Testis (tissue), 2 donors: ENCODE measurements at regions not wholly inside any gene's neighbourhood (a gene's known extent, or its start where the extent isn't known, plus 50 kb on each side); places are given as distances from the start of the nearest gene placed in this dataset.

ENCODE experiments used
- POLR2A ChIP-seq: fragments of 450-650 bp; IDR thresholded peaks from one replicate; pipeline ENCODE4 v1.6.1; 2017; ENCODE audit warnings: antibody characterized with exemption, mild to moderate bottlenecking, moderate library complexity
- TF ChIP-seq, protein P1 (sequence below), 3 experiments: fragments of 450-650 bp in 2 of 3; fragments of 200-600 bp in 1 of 3; sonication (generic) in 1 of 3; IDR thresholded peaks; one replicate each; pipeline ENCODE4 v1.5.1; 2016 to 2019; ENCODE audit warnings: antibody characterized with exemption in 3 of 3, mild to moderate bottlenecking in 2 of 3, moderate library complexity in 1 of 3

DNA sequence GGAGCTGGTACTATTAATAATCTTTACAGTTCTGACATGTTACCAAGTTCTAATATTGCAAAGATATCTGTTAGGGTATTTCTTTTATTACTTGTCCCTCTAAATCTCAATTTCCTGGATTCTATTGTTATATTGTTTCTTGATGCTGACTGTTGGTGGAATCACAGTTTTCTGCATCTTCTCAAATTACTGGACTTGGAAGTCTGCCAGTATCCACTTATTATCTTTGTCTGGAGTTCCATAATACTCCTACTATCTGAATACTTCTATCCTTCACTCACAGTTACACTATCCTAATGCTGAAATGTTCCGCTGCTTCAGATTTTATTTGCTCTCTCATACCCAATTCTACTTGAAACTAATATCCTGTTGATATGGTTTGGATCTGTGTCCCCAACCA, 1985.7 kb upstream of the PRR20A start:
- TF ChIP-seq, protein P1, sequence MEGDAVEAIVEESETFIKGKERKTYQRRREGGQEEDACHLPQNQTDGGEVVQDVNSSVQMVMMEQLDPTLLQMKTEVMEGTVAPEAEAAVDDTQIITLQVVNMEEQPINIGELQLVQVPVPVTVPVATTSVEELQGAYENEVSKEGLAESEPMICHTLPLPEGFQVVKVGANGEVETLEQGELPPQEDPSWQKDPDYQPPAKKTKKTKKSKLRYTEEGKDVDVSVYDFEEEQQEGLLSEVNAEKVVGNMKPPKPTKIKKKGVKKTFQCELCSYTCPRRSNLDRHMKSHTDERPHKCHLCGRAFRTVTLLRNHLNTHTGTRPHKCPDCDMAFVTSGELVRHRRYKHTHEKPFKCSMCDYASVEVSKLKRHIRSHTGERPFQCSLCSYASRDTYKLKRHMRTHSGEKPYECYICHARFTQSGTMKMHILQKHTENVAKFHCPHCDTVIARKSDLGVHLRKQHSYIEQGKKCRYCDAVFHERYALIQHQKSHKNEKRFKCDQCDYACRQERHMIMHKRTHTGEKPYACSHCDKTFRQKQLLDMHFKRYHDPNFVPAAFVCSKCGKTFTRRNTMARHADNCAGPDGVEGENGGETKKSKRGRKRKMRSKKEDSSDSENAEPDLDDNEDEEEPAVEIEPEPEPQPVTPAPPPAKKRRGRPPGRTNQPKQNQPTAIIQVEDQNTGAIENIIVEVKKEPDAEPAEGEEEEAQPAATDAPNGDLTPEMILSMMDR (IDR thresholded peaks at IDR 0.05) = no peak
- no peak for TF ChIP-seq POLR2A
